Activated naive CD4-positive, alpha-beta T cell treated with anti-CD3 and anti-CD28 coated beads, Interleukin-2, amount 50 U/mL, for 72 hours (primary cell): ENCODE measurements at regions not wholly inside any gene's neighbourhood (a gene's known extent, or its start where the extent isn't known, plus 50 kb on each side); places are given as distances from the start of the nearest gene placed in this dataset.

Source experiments
- ATAC-seq, 2 donors: fragments of 150-1000 bp; cut with Tn5 transposase; 2 replicates each; pipeline ENCODE4 v1.10.0; 2021; ENCODE audit warnings: mild to moderate bottlenecking in 2 of 2, moderate library complexity in 2 of 2
- DNase-seq, 2 donors: peaks; one replicate each; pipeline ENCODE4 v3.0.0; 2021 to 2022; ENCODE audit warnings: low spot score in 2 of 2
- H3K27ac Mint-ChIP-seq, 2 donors: one replicate each; pipeline ENCODE4 v1.8.0; 2022; ENCODE audit warnings: mild to moderate bottlenecking in 2 of 2, mixed read lengths in 2 of 2
- H3K36me3 Mint-ChIP-seq, 2 donors: one replicate each; pipeline ENCODE4 v1.8.0; 2022; ENCODE audit warnings: mixed read lengths in 2 of 2
- H3K9me3 Mint-ChIP-seq, 2 donors: one replicate each; pipeline ENCODE4 v1.8.0; 2022; ENCODE audit warnings: mixed read lengths in 2 of 2

DNA sequence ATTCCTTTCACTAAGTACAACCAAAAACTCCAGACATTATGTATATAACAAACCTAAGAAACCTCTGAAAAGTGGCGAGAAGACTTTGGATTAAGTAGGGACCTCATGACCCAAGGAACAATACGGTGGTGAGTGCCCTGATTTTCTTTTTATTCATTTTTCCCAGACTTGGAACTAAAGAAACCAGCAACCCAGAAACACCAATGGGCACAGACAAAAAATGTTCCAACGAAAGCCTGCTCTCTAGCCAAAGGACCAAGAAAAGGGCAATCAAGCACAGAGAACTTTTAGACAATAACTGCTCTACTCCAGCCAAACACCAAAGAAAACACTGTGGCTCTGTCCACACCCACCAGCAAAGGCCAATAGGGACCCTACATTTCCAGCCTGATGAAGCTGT lies 66.2 kb upstream of the SSBP2 start:
- H3K9me3 Mint-ChIP-seq = peaks cover 0 to 12% of the 10 kb centered on the region in 2 donors
- ATAC-seq (no peak), DNase-seq (no peak)
- H3K27ac Mint-ChIP-seq = no peak overlapping the region
- H3K36me3 Mint-ChIP-seq = peaks cover 0 to 9% of the 10 kb centered on the region in 2 donors

DNA sequence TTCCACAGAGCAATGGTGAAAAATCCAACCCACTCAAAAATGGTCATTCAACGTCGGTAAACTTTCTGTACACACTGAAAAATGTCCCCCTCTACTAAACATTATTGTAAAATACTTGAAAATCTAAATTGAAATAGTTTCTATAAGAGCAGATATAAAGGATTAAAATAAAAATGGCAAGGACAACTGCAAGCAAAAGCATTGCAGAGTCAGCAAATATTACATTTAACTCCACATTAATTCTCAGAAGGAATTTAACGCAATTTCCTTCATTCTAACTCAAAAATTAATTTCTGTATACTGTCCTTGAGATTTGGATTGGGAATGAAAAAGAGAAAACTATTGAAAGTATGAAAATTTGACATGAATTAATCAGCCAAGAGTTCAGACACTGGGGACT lies 64.4 kb upstream of the SSBP2 start:
- Mint-ChIP-seq H3K9me3 (peaks cover 0 to 12% of the 10 kb centered on the region in 2 donors), H3K27ac (no peak overlapping the region), H3K36me3 (peaks cover 0 to 6% of the 10 kb centered on the region in 2 donors)
- no peak for DNase-seq
- no peak for ATAC-seq

DNA sequence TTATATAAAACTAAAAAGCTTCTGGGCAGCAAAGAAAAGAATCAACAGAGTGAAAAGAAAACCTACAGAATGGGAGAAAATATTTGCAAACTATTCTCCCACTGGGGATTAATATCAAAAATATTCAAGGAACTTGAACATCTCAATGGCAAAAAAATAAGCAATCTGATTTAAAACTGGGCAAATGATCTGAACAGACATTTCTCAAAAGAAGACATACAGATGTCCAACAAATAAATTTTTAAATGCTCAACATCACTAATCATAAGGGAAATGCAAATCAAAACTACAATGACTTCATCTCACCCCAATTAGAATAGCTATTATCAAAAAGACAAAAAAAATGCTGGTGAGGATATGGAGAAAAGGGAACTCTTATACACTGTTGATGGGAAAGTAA lies 57.2 kb upstream of the SSBP2 start:
- Mint-ChIP-seq H3K27ac (no peak overlapping the region), H3K36me3 (peaks cover 0 to 9% of the 10 kb centered on the region in 2 donors), H3K9me3 (peaks cover 5 to 19% of the 10 kb centered on the region in 2 donors)
- ATAC-seq (no peak), DNase-seq (no peak)

DNA sequence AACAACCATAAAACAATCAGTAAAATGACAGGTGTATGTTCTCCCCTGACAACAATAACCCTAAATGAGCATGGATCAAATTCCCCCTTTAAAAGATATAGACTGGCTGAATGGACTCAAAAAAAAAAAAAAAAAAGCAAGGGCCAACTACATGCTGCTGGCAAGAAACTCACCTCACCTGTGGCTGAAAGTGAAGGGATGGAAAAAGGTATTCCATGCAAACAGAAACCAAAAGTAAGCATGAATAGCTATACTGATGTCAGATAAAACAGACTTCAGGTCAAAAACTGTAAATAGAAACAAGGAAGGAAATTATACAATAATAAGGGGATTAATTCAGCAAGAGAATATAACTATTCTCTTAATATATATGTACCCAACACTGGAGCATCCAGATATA lies 54.2 kb upstream of the SSBP2 start:
- Mint-ChIP-seq H3K27ac (no peak overlapping the region), H3K36me3 (peaks cover 0 to 9% of the 10 kb centered on the region in 2 donors), H3K9me3 (peaks cover 5 to 19% of the 10 kb centered on the region in 2 donors)
- no peak for ATAC-seq
- DNase-seq = no peak

DNA sequence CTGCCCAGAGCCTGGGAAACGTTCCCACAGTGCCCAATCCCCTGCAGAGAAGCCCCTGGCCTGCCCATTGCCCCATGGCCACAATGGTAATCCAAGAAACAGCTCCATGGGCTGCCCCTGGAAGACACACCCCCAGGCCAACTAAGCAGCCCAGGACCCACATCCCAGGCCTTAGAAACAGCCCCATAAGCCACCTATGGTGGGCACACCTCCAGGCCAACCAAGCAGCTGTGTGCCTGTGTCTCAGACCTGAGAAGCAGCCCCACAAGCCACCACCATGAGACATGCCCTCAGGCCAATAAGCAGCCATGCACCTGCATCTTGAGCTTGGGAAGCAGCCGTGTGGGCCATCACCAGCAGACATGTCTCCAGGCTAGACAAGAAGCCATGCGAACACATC lies 52.9 kb upstream of the SSBP2 start:
- ATAC-seq = no peak
- Mint-ChIP-seq H3K36me3 (peaks cover 0 to 9% of the 10 kb centered on the region in 2 donors), H3K27ac (no peak overlapping the region), H3K9me3 (peaks cover 5 to 19% of the 10 kb centered on the region in 2 donors)
- DNase-seq = no peak

DNA sequence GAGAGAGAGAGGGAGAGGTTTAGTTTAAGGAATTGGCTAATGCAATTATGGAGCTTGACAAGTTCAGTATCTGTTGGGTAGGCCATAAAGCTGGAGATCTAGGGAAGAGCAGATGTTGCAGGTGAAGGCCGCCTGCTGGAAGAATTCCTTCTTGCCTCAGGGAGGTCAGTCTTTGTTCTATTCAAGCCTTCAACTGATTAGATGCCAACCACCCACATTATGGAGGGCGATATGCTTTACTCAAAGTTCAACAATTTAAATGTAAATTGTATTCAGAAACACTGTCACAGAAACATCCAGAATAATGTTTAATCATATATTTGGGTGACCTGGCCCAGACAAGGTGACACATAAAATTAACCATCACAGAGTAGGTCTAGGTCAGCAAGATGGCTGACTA lies 51.7 kb upstream of the SSBP2 start:
- H3K36me3 Mint-ChIP-seq = peaks cover 0 to 9% of the 10 kb centered on the region in 2 donors
- ATAC-seq = no peak
- no peak for DNase-seq
- peaks cover 0 to 14% of the 10 kb centered on the region in 2 donors for H3K9me3 Mint-ChIP-seq
- H3K27ac Mint-ChIP-seq = no peak overlapping the region

DNA sequence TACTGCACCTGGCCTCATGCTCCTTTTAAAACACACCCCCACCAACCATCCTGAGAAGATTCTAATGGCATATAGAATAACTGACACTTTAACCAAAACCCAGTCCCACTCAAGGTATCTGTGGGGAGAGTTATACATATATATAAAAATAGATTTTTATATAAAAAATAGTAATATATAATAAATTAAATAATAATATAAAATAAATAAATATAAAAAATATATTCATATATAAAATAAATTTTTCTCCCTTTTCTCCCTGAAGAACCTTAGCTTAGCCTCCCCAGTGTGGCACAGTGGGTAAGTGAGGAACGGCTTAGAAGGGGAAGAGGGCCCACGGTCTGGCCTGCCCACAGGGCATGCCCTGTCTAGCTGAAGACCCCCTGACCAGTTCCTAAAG lies 51.1 kb upstream of the SSBP2 start:
- ATAC-seq = no peak
- peaks cover 0 to 9% of the 10 kb centered on the region in 2 donors for H3K9me3 Mint-ChIP-seq
- H3K27ac Mint-ChIP-seq = peak overlapping the region in 1 of 2 donors; percentile 58
- H3K36me3 Mint-ChIP-seq = peaks cover 0 to 6% of the 10 kb centered on the region in 2 donors
- no peak for DNase-seq

DNA sequence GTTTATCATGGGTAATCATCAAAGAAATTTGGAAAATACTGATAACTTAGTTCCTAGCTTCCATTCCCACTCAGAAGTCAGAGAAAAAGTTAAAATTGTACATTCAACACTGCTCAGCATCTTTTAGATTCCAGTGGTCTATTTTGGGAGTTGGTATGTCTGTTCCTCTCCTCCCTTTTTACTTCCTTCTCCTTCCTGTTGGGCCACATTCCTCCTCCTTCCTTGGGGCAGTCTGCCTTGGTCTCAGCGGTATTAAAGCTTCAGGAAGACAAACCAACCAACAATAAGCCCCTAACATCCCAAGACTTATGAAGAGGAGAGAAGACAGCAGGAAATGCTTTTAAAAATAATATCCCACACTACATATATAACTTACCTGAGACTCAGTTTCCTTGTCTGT lies 49.9 kb upstream of the SSBP2 start:
- H3K36me3 Mint-ChIP-seq = no peaks in the 10 kb centered on the region
- H3K9me3 Mint-ChIP-seq = peaks cover 0 to 4% of the 10 kb centered on the region in 2 donors
- DNase-seq (no peak), ATAC-seq (no peak)
- H3K27ac Mint-ChIP-seq = no peak overlapping the region
